Ramos (cell line): ENCODE measurements at regions not wholly inside any gene's neighbourhood (a gene's known extent, or its start where the extent isn't known, plus 50 kb on each side); places are given as distances from the start of the nearest gene placed in this dataset.
"Not testable (repeated sequence)": the region's sequence is repeated elsewhere in the genome, so short reads cannot be mapped to it uniquely, and the experiment has no call there.

Experiments
- in situ Hi-C: fragments of 300-500 bp; cut with MboI; formaldehyde crosslinking; loops from one replicate; pipeline ENCODE4 v1.14.3; 2022; ENCODE audit warnings: low sequenced_read_pairs; ENCODE audit not compliant: unreplicated experiment

DNA sequence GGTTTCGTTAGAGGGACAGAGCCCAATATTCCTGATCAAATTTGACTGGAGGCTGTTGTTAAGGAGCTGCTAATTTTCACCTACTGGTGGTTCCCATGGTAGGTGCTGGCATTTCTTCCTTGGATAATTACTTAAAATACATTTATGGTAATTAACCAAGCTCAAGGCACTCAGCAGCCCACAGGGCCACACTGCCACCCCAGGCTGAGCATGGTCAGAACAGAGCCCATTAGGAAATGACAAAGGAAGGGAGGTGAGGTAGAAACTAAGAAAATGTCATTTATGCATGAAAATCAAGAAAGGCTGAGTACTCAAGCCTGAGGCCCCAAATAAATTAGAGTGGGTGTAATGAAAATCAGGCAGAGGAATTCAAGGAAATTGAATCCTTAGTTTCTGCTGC is 510.2 kb upstream of the GYPC start:
- in situ Hi-C loops = no loop called here

DNA sequence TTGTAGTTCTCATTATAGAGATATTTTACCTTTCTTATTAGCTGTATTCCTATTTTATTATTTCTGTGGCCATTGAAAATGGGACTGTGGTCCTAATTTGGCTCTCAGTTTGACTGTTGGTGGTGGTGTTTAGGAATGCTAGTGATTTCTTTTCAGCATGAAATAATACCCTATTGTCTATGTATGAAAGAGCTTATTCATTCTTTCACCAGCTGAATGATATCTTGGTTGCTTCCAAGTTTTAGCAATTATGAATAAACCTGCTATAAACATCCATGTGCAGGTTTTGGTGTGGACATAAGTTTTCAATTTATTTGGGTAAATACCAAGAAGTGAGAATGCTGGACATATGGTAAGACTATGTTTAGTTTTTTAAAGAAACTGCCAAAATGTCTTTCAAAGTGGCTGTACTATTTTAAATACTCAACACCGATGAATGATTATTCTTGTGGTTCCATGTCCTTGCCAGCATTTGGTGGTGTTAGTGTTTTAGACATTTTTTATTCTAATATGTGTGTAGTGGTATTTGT is 501.6 kb upstream of the GYPC start:
- in situ Hi-C loops = no loop called here

DNA sequence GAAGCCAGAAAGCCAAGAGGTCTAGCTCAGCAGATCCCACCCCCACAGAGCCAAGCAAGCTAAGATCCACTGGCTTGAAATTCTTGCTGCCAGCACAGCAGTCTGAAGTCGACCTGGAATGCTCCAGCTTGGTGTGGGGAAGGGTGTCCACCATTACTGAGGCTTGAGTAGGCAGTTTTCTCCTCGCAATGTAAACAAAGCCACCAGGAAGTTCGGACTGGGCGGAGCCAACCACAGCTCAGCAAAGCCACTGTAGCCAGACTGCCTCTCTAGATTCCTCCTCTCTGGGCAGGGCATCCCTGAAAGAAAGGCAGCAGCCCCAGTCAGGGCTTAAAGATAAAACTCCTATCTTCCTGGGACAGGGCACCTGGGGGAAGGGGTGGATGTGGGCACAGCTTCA is 495.0 kb upstream of the GYPC start:
- in situ Hi-C loops = not testable (repeated sequence)

DNA sequence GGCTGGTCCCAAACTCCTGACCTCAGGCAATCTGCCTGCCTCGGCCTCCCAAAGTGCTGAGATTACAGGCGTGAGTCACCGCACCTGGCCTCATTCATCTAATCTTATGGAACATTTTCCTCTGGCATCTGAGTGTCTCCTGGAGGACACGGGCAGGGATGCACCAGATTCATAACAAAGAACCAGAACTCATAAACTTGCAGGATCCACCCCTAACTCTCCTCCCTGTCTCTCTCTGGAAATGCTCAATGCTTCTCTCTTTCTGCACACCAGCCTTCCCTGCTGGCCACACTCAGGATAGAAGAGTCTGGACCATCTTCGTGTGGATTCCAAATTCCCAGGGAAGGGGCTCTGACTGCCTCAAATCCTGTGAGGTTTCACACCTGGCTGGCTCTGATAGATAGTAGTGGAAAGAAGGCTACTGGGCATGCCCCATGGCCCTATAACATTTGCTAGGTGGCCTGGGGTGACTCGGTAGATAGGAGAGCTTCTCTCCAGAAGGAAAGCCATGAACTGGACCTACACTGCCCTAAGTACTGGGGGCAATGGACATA is 483.2 kb upstream of the GYPC start:
- in situ Hi-C loops = no loop called here

DNA sequence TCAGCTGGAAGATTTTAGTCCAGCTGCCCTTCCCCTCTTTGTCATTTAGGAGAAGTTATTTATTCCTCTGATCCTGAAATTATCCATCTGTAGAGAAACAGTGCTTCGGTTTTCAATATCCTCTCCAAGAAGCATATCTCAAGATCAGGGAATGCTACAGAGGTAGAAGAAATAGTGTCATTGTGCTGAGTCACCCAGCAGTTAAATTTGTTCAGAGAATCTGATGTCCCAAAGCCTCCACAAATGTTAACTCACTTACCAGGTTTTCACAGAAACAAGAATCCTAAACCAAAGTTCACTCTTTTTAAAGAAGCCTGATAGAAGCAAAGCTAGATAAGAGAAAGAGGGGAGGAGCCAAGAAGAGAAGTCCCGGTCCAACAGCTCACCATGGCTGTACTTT is 480.7 kb upstream of the GYPC start:
- in situ Hi-C loops = no loop called here

DNA sequence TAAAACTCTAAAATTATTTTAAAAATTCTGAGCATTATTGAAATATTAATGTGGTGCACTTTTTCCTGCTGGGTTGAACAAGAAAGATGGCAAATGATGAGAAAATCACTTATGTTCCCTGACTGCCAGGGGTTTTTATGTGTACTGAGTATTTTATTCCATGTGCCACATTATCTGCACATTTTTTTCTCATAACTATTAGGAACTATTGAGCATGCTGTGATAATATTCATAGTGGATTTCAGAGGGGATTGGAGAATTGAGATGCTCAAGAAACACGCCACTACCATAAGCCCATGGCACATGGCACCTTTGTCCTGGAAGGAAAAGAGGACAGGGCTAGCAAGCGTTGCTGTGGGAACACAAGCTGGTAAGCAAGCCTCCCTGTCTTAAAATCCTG is 478.5 kb upstream of the GYPC start:
- in situ Hi-C loops = no loop called here

DNA sequence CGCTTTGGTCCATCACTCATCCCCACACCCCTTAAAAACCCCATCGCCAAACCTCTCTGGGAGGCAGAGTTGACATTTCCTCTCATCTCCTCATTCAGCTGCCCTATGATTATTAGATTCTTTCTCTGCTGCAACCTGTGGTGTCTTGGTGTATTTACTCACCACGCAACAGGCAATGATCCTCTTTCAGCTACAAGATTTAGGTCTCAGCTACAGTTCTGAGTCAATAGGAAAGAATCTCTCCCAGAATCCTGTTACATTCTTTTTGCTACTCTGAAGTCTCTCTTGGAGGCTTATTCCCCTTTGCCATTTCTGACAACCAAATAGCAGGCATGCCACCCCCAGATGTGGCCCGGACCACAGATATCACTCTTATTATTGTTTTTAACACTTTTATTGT is 468.3 kb upstream of the GYPC start:
- in situ Hi-C loops = no loop called here

DNA sequence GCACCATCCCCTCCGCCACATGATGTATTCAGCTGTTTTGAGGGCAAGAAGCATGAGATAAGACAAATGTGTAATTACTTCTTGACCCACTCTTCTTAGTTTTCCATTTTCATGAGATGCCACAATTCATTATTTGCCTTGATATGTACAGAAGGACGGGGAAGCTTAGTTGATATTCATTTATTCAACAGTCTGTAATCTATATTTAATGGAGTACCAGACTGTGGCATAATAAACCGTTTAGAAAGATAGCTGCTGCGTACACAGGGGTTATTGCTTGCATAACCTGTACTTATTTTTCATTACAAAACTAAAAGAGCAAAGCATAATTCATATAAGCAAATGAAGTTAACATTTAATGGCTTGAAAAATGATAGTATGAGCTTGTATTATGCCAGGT is 466.4 kb upstream of the GYPC start:
- in situ Hi-C loops = no loop called here

DNA sequence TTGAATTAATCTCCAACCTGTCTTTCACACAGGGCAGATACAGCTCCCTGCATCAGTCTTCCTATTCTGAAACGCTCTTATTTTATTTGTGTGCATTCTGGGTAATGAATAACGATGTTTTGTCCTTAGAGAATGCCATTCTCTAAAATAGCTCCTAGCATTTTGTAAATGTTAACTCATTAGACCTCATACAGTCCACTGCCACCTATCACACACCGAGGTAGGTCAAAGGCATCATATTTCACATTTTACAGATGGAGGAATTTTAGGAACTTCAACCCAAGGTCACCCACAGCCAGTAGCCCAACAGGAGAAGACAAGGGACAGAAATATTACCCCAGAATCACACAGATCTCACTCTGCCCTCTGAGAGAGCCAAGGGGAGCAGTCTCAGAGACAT is 455.4 kb upstream of the GYPC start:
- in situ Hi-C loops = no loop called here

DNA sequence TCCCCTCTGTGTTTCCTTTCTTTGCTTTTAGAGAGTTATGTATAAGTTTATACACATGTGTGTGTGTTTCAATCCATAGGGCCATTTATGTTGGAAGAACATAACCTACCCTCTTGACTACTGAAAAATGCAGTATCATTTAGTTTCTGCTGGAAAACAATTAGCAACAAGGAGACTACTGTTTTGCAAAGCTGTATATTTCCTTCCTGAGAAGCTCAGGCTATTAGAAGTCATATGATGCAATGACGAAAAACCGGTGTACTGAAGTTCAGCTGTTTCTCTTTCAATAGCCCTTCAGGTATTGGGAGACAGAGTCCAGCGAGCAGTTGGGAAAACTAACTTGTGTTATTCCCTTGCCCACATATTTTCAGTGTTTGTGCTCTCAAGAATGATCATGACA is 447.7 kb upstream of the GYPC start:
- in situ Hi-C loops = no loop called here

DNA sequence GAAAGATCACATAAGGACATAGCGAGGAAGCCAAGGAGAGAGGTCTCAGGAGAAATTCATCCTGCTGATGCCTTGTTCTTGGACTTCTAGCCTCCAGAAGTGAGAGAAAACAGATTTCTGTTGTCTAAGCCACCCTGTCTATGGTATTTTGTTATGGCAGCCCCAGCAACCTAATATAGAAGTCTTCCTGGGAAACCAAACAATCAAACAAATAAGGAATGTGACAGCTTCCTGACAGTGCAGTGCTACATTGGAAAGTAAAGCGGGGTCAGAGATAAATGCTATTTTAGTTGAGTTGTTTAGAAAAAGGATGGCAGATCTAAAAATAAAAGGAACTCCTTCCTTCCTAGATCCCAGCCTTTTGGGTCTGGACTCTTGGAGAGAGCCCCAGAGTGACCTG is 443.2 kb upstream of the GYPC start:
- in situ Hi-C loops = no loop called here

DNA sequence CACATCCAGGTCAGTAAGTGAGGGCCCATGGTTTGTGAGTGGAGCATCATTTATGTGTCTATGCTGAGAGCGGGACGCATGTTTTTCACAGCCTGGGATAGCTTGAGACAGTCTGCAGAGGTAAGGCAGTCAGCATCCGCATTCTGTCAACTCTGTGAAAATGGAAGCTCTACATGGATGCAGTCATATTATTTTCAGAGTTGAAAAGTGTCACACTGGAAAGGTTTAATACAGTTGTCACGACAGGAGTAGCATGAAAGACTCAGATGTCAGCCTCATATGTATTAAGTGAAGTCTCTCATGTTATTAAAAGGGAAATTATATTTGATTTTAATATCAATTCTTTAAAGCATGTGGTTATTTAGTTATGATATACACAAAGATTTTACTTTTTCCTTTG is 436.9 kb upstream of the GYPC start:
- in situ Hi-C loops = no loop called here

DNA sequence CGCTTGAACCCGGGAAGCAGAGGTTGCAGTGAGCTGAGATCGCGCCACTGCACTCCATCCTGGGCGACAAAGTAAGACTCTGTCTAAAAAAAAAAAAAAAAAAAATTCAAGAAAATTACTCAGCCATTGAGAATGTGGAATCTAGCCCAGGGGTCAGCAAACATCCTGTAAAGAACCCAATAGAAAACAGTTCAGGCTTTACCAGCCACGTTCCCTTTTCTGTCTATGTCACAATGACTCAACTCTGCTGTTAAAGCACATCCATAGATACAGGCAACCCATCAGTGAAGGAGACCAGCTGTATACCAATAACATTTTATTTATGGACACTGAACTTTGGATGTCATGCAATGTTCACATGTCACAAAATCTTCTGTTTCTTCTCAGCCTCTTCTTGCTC is 435.6 kb upstream of the GYPC start:
- in situ Hi-C loops = no loop called here

DNA sequence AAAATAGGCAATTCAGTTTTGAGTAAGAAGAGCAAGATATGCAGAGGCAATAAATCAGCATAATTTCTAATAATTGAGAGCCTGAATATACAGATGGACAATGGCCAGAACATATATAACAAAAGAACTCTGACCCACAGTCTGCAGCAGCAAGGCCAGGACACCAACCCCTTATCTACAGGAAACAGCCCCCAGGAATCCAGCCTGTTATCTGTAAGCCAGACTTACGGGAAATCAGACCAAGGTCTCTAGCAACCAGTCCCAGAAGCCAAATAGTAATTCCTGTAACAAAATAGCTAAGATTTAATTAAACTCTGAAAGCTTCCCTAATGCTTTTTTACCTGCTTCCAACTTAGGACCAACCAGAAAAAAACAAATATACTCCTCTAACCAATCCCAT is 434.5 kb upstream of the GYPC start:
- in situ Hi-C loops = no loop called here

DNA sequence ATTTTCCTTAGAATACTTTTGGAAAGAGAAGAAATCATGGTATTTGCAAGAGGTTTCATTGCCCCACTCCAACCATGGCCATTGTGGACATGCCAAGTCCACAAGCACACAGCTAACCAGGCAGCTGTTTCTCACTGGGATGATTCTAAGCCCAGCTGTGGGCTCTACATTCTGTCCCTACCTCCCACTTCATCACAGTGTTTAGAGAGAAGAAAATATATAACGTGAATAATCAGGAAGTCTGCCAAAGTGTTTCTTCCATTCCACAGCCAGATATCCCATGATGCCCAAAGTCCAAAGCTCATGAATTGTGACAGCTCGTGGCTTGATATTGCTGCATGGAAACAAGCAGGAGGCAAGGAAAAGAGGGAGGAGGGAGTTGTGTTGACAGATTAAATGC is 433.7 kb upstream of the GYPC start:
- in situ Hi-C loops = no loop called here

DNA sequence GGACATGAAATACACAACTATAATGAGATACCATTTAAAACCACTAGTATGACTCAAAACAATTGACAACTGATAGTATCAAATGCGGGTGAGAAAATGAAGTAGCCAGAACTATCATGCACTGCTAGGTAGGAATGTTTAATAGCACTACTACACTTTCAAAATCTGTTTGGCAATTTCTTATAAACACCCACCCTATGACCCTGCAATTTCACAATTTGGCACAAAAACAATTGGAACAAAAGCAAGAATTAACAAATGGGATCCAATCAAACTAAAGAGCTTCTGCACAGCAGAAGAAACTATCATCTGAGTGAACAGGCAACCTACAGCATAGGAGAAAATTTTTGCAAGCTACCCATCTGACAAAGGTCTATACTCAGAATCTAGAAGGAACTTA is 431.2 kb upstream of the GYPC start:
- in situ Hi-C loops = no loop called here

DNA sequence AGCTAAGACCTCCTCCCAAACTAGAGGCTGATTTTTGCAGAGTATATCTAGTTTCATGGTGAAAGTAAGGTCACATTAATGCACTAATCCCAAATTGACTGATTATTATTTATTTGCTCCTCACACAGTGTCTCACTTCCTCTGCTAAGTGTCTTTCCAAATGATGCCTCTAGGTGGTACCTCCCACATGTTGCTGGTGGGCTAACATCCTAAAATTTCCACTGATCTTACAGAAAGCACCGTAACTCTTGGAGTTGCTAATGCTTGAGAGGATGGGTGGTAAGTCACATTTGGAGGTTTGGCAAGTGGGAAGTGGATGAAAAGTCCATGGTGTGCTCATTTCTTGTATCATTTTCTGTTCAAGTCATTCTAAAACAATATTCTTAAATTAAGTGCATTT is 428.7 kb upstream of the GYPC start:
- in situ Hi-C loops = no loop called here

DNA sequence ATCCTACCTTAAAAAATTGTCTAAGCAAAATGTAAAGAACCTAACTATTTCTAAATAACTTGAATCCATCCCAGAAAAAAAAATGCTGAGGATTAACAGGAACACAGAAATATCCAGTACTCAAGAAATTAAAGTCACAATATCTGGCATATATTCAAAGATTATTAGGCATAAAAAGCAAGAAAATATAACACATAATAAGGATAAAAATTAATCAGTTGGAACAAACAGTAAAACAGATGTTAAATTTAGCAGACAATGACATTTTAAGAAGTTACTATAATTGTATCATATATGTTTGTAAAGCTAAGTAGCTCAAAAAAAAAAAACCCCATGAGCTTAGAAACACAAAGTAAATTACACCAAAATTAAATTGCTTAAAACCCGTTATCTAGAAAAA is 427.4 kb upstream of the GYPC start:
- in situ Hi-C loops = no loop called here

DNA sequence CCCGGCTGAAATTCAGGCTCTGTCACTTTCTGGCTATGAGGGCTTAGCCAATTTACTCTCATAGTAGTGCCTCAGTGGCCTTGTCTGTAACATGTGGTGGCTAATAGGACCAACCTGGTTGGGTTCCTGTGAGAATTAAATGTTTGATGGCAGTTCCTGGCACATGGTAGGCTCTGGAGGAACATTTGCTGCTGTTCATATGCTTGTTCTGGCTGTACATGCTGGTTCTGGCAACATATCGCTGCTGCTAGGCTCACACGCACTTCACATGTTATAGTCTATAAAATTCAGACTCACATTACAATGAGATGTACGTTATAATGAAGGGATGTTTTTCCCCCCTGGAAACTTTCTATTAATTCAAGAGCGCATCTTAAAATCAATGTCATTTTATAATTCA is 417.7 kb upstream of the GYPC start:
- in situ Hi-C loops = no loop called here

DNA sequence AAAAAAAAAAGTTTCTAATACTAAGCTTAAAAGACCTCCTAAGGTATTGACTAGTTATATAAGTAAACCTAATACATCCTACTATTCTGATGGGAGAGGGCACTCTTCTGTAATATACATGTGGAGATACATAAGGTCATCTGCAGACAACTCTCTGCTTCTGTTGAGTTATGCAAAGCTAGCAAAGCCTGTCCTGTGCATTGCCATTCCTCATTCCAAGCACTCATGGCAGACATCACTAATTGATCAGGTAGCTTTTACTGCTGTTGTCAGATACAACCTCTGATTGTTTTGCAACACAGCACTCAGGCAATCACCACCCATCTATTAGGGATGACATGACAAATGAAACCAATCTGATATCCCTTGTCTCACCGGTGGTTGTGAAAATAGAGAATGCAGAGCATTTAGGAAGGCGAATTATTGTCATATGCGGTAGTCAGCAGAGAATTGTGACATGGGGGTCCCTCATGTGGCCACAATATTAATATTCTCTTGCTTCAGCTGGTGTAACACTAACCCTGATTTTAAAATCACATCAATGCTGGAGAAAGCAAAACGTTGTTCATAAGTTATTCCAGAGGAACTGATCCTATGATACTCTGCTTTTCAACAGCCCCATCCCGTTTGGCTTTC is 416.5 kb upstream of the GYPC start:
- in situ Hi-C loops = no loop called here

DNA sequence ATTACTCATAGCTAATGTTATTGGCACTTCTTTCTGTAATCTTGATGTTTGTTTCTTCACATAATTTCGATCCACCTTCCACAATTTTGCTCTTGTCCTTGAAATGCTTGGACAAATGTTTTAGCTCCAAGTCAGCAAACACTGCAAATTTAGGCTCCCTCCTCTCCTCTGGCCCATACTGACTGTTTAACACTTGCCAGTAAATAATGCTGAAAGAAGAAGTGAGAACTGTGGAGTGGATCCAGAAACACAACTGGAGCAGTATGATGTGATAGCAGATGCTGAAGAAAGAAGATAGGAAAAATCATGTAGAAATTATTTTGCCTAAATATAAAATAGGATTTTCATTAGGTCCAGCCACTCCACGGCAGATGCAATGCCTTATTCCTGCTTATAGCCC is 415.0 kb upstream of the GYPC start:
- in situ Hi-C loops = loop anchor here (10.0 kb wide), 1 partner anchor 534 kb away; no protein-coding TSS in a partner anchor

DNA sequence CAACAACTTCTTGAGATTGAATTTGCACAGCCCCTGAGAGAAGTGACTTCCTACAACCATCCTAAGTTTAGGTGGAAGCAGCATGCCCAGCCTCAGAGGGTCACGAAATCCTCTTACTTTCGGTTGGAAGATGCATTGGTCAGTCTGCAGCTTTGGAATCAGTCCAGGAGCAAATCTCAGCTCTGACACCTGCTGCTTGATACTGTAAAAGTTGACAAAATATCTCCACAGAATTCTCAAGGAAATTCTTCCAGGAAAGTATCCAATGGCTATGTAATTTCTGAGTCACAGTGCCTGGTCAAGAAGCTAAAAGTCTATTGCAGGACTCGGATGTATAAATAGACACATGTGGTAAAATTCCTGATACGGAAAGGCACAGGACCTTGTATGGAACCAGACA is 414.5 kb upstream of the GYPC start:
- in situ Hi-C loops = loop anchor here (10.0 kb wide), 1 partner anchor 533 kb away; no protein-coding TSS in a partner anchor
